Thoracic aorta (tissue), 2 donors: ENCODE measurements at regions not wholly inside any gene's neighbourhood (a gene's known extent, or its start where the extent isn't known, plus 50 kb on each side); places are given as distances from the start of the nearest gene placed in this dataset.

Source experiments
- ATAC-seq: fragments of 150-250 bp; one replicate; pipeline ENCODE4 v1.8.0; 2017; ENCODE audit warnings: low read depth; ENCODE audit not compliant: insufficient number of reproducible peaks, low FRiP score
- DNase-seq: peaks from one replicate; pipeline ENCODE4 v3.0.0-alpha.2; 2020; ENCODE audit warnings: low spot score
- H3K27ac ChIP-seq, 2 donors: fragments of 200-600 bp; sonication (generic); 1 replicate in 1 of 2; 2 replicates in 1 of 2; pipeline ENCODE4 v1.5.1; 2016; ENCODE audit warnings: mild to moderate bottlenecking in 2 of 2, moderate library complexity in 2 of 2
- H3K27me3 ChIP-seq: fragments of 200-600 bp; sonication (generic); replicated peaks from 2 replicates; pipeline ENCODE4 v1.6.0; 2016; ENCODE audit warnings: mild to moderate bottlenecking; ENCODE audit not compliant: insufficient read depth
- H3K36me3 ChIP-seq: fragments of 200-600 bp; sonication (generic); one replicate; pipeline ENCODE4 v1.5.1; 2016
- H3K4me1 ChIP-seq, 2 donors: fragments of 200-600 bp; sonication (generic); 1 replicate in 1 of 2; 2 replicates in 1 of 2; pipeline versions ENCODE4 v1.5.1 to v1.6.0; 2016; ENCODE audit warnings: low read depth in 2 of 2, mild to moderate bottlenecking in 1 of 2; ENCODE audit not compliant: control insufficient read depth in 1 of 2
- H3K4me3 ChIP-seq: fragments of 200-600 bp; sonication (generic); 2 replicates; pipeline ENCODE4 v1.5.1; 2016; ENCODE audit warnings: mild to moderate bottlenecking
- H3K9me3 ChIP-seq: fragments of 200-600 bp; sonication (generic); 2 replicates; pipeline ENCODE4 v1.5.1; 2016
- CTCF ChIP-seq: fragments of 200-600 bp; sonication (generic); IDR thresholded peaks from one replicate; pipeline ENCODE4 v1.5.1; 2019; ENCODE audit warnings: antibody characterized with exemption

GRCh38 chr3:24657870-24658510, 163.3 kb upstream of the THRB start:
- Histone ChIP-seq H3K4me1 (peaks cover 2 to 16% of the 10 kb centered on the region in 2 donors), H3K27ac (no peak overlapping the region), H3K36me3 (no peaks in the 10 kb centered on the region), H3K9me3 (peaks cover 6% of the 10 kb centered on the region), H3K4me3 (no peak overlapping the region), H3K27me3 (no peaks in the 10 kb centered on the region)
- no peak for TF ChIP-seq CTCF
- ATAC-seq, result no peak
- no peak for DNase-seq

- peaks cover 2 to 16% of the 10 kb centered on the region in 2 donors for H3K4me1 ChIP-seq
- ATAC-seq, result no peak
- no peaks in the 10 kb centered on the region for H3K27me3 ChIP-seq
- peak overlapping the region; percentile 20 for H3K4me3 ChIP-seq
- H3K36me3 ChIP-seq, result no peaks in the 10 kb centered on the region
- no peak for TF ChIP-seq CTCF
- H3K27ac ChIP-seq, result no peak overlapping the region
- DNase-seq, result no peak
- H3K9me3 ChIP-seq, result no peaks in the 10 kb centered on the region
Measured at GRCh38 chr3:24661175-24661584, 166.5 kb upstream of the THRB start.

- Histone ChIP-seq H3K27me3 (no peaks in the 10 kb centered on the region), H3K4me3 (no peak overlapping the region), H3K27ac (no peak overlapping the region), H3K36me3 (no peaks in the 10 kb centered on the region), H3K4me1 (peaks cover 2 to 16% of the 10 kb centered on the region in 2 donors), H3K9me3 (no peaks in the 10 kb centered on the region)
- no peak for TF ChIP-seq CTCF
- DNase-seq (no peak), ATAC-seq (no peak)
Measured at GRCh38 chr3:24662449-24663345, 168.0 kb upstream of the THRB start.

GRCh38 chr3:24663406-24663805, 168.8 kb upstream of the THRB start:
- H3K27ac ChIP-seq, result no peak overlapping the region
- H3K4me1 ChIP-seq, result peaks cover 2 to 16% of the 10 kb centered on the region in 2 donors
- H3K36me3 ChIP-seq, result no peaks in the 10 kb centered on the region
- no peak for TF ChIP-seq CTCF
- ATAC-seq (no peak), DNase-seq (no peak)
- no peak overlapping the region for H3K4me3 ChIP-seq
- no peaks in the 10 kb centered on the region for H3K27me3 ChIP-seq
- H3K9me3 ChIP-seq, result no peaks in the 10 kb centered on the region

GRCh38 chr3:24668039-24668438, 173.4 kb upstream of the THRB start:
- Histone ChIP-seq H3K27me3 (no peaks in the 10 kb centered on the region), H3K4me1 (no peaks in the 10 kb centered on the region), H3K27ac (no peak overlapping the region), H3K9me3 (no peaks in the 10 kb centered on the region), H3K4me3 (no peak overlapping the region), H3K36me3 (no peaks in the 10 kb centered on the region)
- ATAC-seq (no peak), DNase-seq (no peak)
- no peak for TF ChIP-seq CTCF
